ENCODE measurements at regions not wholly inside any gene's neighbourhood (a gene's known extent, or its start where the extent isn't known, plus 50 kb on each side); places are given as distances from the start of the nearest gene placed in this dataset.

DNA sequence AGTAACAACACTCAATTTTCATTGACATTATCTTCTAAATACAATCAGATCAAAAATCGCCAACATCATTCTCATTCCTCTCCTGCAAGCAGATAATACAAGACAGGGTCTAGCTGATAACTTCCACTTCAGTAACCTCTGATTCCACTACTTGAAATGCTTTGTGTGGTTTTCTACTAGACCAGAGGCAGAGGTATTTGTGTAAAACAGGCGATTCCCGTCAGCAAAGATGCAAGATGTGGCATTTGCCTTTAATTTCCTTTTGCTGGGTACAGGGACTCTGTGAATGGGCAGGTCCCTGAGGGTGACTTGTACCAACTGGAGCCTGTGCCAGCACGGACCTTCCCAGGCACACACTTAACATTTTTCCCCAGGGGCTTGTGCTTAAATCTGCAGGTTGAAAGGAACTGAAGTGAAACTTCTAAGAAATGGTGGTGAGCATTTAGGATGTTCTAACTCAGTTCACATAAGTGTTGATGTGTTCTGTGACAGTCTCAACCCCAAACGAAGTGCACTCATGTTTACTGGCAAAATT is 625.5 kb upstream of the WWC1 start:
- DNase-seq (ENCODE audit: low read depth in 4 of 4, low spot score in 3 of 4) = no peak

DNA sequence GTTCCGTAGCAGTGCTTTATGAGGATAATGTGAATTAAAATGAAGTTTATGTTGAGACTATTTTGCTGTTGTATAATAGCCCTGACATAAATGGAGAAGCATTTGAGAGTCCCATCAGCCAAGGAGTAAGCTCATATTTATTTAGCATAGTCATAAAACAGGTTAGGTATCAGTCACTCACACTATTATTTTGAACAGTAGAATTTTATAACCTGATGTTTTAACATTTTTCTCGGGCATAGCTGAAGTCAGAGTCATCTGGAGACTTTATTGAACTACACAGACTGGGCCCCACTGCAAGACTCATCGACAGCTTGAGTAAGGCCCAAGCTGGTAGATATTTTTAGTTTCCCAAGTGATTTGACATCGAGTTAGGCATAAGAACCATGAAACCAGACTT is 620.3 kb upstream of the WWC1 start:
- DNase-seq (ENCODE audit: low read depth in 4 of 4, low spot score in 3 of 4) = no peak

DNA sequence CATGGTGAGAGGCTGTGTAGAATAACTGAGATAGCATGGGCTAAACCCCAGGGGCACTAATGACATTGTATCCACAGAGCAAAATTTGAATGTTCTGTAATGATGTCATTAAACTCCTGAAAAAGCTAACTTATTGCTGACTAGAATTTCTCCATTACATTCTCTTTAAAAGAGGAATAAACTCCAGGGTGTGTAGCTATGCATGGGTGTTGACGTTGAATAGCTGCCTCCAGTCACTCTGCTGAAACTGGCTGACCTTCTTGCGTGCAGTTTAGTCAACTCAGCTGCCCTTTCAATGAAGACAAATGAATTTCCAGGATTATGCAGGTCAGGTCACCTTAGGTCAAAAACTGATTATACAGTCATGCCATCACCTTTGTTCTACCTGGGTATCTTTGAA is 617.5 kb upstream of the WWC1 start:
- DNase-seq (ENCODE audit: low read depth in 4 of 4, low spot score in 3 of 4) = no peak

DNA sequence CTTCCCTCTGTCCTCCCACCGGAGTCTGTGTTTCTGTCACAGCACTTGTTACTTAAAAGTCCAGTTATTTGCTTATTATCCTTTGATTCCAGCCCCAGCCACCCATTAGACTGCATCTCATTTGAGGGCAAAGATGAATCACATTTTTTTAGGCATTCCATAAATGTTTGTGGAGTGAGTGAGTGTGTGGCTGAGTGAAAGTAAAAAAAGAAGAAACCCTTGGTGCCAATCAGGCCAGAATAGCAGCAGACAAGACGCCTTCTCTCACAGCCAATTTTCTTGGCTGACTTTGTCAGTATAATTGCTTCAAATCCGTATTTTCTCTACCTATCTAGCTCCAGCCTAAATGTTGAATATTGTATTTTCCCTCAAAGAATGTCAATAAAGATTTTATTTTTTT is 613.0 kb upstream of the WWC1 start:
- DNase-seq (ENCODE audit: low read depth in 4 of 4, low spot score in 3 of 4) = no peak

DNA sequence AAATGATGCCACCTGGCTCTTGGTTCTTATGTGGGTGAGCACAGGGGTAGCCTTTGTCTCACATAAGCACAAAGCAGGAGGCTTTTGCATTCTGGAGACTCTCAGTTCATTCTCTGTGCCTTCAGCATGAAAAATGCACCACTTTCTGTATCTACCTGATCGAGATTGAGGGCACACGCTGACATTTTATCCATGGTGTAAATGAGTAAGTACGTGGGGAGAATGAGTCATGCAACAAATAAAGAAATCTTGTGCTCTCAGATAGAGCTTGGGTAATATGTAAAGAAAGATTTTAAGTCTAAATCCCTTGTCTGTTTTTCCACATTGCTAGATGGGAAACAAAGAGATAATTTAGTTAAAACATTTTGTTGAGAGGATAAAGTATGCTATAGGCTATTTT is 607.2 kb upstream of the WWC1 start:
- DNase-seq (ENCODE audit: low read depth in 4 of 4, low spot score in 3 of 4) = no peak

DNA sequence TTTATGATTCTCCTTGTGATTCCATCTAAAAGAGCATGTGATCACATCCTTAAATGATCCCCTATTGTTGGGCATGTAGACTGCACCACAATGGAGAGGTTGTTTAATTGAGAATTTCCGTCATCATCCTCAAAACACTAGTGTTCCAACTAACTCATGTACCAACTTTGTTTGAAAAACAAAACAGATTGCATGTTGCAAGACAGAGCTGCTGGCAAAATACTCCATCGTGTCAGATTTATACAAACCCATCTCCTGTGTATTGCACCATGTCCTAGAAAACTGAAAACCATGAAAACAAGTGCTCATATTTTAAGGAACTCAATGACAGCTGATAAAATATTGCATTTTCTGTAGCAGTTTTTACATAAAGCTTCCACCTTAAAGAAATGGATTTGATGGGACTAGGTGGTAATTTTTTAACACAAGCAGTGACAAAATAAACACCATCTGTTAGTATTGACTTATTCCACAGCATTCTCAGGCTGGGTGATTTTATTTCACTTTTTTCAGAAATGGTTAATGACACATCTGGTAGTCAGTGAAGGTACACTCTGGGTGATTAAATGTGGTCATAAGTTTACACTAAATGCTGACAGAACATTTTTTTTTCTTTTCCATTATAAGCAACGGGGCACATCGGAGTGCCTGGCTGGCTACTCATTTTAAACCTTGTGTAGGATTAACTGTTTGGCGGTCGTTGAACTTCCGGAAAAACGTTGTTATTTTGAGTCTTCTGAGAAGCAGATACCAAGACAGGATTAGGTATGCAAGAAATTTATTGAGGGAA is 602.9 kb upstream of the WWC1 start:
- no peak for DNase-seq (ENCODE audit: low read depth in 4 of 4, low spot score in 3 of 4)

DNA sequence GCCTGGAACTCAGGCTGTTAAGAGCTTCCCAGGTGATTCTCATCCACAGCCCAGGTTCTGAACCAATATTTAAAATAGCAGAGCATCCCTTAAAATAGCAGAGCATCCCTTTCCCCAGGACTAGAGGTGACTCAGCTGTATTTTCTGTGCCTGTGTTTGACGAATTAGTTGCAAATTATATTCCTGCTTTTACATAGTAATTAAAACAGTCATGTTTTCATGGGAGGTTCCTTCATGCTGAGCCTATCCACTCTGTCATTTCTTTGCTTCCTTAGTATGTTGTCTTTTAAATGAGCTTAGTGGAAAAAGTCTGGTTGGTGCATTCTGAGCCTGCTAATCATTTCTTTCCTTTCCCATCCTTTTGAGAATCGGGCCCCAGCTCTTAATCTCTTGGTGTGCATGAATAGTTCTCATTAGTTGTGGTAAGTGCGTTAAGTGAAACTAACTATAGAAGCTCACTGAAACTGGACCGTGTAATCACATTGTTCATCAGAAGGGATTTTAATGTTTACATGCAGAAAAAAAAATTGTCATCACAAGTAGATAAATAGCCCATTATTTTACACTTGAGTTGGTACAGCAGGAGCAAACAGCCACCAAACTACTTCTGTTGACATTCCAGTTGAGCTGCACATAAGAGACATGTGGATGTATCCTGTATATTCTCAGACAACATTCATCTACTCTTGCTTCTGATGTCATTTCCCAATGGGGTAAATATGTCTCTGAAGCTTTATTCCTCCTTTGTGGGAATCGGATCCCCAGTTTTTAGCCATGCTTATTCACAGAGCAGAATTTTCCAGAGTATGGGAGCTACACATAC is 596.9 kb upstream of the WWC1 start:
- DNase-seq (ENCODE audit: low read depth in 4 of 4, low spot score in 3 of 4) = no peak

DNA sequence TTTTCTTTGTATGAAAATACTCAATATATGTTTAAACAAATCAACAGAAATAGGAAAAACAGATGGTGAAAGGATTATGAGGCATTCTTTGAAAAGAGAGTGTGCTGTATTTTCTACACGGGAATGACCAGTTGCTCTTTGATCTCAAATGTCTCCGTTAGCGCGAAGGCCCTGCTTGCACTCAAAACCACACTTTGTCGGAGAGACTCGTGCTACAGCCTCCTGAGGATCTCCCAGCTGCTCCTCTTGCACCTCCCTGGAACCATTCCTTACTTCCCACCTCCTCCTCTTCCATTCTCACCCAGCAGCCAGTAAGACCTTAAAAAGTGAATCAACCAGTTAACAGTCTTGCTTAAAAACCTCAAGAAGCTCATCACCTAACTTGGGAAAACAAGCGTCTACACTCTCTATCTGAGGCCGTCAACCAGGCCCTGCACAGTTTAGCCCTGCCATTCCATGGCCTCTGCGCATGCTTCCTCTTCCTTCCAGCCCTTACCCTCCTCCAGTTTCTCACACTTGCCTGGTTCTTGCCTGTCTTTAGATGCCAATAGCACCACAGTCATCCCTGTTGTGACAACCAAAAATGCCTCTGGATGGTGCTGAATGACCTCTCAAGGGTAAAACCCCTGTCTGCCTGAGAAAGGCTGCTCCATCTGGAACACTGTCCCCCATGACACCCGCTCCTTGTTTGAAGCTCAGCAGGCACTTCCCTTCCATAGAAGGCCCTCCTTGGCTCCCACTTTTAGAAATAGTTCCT is 594.7 kb upstream of the WWC1 start:
- no peak for DNase-seq (ENCODE audit: low read depth in 4 of 4, low spot score in 3 of 4)

DNA sequence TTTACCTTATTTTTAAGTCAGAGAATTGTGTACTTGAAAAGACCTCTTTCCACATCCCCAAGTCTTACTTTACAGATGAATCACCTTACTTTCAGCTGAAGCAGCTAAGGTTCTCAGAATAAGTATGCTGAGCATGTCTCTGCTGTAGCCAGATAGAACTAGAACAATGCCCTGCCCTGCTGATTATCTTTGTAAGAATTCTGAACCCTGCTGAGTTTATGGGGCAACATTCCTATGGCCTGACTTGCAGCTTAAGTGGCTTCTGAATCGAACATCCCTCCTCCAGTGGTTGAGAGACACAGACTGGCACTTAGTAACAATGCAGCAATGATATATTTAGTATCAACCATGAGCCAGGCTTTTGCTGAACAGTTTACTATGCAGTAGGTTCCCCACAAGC is 592.0 kb upstream of the WWC1 start:
- no peak for DNase-seq (ENCODE audit: low read depth in 4 of 4, low spot score in 3 of 4)

DNA sequence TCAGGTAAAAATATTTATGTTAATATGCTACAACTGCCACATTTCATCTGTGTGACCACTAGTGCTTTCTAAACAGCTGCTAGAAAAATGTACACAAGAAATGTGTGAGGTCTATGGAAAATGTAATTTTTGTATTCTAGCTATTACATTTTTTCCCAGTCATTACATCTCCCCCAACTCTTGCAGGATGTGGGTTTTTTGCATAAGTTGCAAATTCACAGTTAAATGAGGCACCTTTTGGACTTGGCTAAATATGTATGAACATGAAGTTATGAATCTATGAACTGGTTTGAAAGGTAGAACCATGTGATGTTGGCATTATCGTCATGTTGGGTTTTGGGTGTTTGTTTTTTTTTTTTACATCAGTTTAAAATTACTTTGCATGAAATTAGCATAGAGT is 590.4 kb upstream of the WWC1 start:
- DNase-seq (ENCODE audit: low read depth in 4 of 4, low spot score in 3 of 4) = no peak

DNA sequence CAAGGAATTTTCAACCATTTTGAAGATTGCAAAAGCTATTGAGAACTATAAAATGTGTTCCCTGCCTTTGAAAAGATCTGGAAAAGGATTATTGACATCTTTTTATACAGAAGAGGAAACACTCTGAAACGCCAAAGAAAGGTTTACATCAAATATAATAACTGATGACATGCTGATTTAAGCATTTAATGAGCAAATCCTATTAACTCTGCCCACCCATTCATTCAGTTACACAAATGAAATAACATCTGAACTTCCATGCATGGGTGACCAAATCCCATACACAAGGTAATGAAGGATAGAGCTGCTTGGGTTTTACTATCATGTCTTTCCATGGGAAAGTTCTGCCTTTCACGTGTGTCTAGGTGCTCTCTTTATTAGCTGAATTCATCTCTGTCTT is 589.4 kb upstream of the WWC1 start:
- DNase-seq (ENCODE audit: low read depth in 4 of 4, low spot score in 3 of 4) = no peak

DNA sequence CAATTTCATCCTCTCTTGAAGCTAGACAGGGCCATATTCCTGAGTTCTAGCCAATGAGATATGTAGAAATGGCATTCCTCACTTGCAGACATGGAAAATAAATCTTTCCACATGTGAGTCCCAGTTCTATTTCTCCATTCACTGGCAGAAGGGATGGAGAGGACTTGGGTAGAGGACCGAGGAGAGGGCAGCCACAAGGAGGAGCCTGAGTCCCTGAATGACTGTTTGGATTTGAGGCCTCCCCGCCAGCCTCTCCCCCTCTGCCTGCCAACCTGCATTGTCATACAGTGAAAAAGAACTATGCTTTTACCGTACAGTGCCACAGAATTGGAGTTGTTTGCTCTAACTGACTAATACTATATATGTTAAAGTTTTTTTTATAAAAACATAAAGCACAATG is 583.0 kb upstream of the WWC1 start:
- no peak for DNase-seq (ENCODE audit: low read depth in 4 of 4, low spot score in 3 of 4)

DNA sequence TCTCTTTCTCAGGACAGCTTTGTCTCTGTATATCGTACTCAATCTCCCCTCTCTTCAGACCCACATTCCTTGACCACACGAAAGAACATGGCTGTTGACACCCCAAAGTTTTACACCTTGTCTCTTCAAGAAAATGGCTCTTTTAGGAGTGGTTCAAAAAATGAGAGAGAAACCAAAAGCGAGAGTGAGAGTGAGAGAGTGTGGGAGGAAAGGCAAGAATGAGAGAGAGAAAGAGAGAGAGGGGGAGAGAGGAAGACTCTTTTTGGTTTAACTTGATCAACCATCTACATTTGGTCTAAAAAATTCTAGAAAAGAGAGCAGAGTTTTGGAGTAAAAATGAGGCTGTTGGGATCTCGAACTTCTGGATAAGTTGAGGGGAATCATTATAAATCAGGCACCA is 581.8 kb upstream of the WWC1 start:
- DNase-seq (ENCODE audit: low read depth in 4 of 4, low spot score in 3 of 4) = no peak

DNA sequence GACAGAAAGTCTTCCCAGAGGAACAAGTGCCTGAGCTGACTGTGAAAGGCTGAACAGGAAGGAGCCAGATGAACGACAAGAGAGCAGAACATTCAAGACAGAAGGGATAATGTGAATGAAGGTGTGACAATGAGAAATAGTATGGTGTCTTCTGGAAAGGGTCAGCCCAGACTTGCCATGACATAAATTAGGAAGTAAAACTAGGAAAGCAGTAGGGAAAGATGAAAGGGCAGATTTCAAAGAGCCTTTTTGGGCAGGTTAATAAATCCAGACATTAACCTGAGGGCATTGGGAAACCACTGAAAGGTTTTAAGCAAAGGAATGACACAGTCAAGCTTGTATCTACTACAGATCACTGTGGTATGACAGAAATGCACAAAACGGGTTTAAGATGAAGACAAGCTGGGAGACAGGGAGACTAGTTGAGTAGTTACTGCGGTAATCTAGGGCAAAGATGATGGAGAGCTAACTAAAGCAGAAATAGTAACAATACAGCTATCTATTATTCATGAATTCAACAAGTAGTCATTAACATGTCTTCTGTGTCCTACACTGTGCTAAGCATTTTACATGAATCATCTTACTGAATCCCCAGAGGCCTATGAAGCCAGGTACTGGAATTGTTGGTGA is 580.9 kb upstream of the WWC1 start:
- no peak for DNase-seq (ENCODE audit: low read depth in 4 of 4, low spot score in 3 of 4)

DNA sequence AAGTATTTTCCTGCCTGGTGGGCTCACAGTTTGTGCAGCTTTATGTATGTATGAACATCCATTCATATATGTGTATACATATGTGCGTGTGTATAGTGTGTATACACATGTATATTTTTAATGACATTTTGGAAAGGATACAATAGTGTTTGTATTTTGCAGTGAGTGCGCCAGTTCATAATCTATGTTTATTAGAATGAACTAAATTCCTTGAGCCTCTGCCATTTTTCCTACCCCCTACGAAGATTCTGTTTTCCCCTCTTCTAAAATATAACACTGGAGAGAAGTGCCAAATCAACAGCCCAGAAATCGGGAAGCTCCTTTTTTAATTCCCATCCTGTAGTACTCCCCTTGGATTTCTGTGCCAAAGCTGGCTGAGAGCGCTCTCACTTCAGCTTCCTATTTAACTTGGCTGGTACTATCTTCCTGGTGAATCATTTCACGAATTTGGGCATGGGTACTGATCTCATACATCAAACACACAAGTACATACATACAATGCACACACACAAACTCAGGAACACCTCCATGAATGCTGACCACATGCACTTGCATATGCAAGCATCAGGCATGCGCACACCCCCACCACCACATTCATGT is 578.4 kb upstream of the WWC1 start:
- no peak for DNase-seq (ENCODE audit: low read depth in 4 of 4, low spot score in 3 of 4)

DNA sequence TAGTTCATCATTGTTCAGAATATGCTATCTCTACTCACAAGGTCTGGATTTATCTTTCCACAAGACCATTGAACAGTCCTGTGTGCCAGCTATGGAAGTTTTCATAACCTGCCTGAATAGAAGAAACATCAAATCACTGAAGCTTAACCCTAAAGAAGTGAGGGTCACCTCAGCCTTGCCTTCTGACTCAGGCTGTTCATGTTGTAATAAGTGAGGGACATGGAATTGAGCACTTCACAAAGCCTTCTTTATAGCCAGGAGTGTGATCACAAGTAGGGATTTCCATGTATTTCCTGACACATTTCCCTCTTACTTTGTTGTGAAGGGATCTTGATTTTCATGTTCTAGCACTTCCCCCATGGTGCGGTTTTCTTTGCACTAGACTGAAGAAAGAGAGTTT is 577.5 kb upstream of the WWC1 start:
- no peak for DNase-seq (ENCODE audit: low read depth in 4 of 4, low spot score in 3 of 4)

DNA sequence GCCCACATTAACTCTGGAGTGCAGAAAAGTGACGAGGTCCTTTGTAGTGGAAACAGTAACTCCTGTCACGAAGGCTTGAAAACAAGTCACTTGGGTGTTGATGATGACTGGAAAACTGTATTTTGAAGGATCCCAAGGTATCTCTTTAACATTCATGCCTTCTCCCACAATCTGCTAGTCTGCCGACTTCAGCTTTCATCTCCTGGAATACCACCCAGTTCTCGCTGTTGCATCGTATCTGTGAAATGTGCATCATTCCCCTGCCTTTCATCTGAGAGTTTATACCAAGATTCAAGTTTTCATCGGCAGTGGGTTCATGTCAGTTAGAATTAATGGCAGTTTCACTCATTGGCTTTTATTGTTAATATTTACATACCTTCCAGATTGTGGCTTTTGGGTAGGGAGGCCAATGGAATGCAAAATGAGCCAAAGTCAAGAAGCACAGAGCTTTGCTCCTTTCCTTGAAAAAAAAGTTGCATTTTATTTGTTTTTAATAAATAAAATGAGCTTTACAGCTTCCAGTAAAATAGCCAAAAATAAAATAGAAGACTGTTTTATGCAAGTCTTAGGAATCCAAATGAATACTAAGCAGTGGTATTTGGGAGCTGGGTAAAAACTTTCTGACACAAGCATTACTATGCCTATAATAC is 575.2 kb upstream of the WWC1 start:
- no peak for DNase-seq (ENCODE audit: low read depth in 4 of 4, low spot score in 3 of 4)

DNA sequence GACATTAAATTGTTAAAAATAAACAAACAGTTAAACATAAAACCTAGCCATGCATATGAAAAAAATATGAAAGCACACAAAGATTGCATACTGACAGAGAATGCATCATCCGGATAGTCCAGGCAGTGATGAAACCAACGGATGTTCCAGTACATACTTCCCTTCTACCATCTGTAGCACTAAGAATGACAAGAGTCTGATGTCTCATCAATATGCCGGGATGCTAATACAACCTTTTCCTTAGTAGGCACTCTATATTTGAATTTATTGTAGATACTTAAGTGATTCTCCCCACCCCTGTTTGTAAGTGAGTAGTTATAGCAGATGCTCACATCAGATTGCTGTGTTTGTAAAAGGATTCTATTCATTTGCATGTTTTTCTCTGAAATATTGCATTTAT is 571.2 kb upstream of the WWC1 start:
- DNase-seq (ENCODE audit: low read depth in 4 of 4, low spot score in 3 of 4) = no peak

DNA sequence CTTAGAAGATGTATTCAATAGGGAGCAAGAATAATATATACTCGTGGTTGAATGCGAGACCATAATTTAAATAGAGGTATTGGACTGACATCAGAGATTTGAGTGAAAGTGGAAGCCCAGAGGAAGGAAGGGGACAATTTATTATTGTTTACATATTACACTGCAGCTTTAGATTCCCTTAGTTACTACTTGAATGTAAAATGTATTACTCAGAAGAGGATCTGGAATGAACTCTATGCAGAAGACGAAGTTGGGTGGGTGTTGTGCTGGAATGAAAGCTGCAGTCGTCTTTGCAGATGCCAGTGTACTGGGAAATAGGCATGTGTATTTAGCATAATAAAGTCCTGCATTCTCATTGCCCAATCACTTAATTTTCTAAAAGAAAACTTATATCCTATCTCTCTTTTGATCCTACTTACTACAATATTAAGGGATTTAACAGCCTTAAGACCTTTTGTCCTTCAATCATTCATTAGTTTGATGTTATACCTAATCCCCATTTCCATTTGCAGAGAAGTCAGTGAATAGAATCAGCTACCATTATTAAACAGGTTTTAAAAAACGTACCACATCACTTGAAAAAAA is 570.7 kb upstream of the WWC1 start:
- DNase-seq (ENCODE audit: low read depth in 4 of 4, low spot score in 3 of 4) = no peak
